ENCODE measurements at regions not wholly inside any gene's neighbourhood (a gene's known extent, or its start where the extent isn't known, plus 50 kb on each side); places are given as distances from the start of the nearest gene placed in this dataset.

- H3K4me1 ChIP-seq (ENCODE audit: control insufficient read depth in 1 of 2, insufficient read depth in 2 of 2, low read length in 2 of 2), result no peaks in the 10 kb centered on the region
- no peaks in the 10 kb centered on the region for H4K20me1 ChIP-seq (ENCODE audit: insufficient read depth, low read length)
- H3K27me3 Mint-ChIP-seq (ENCODE audit: low read depth in 3 of 3), result peaks cover 0 to 2% (median 0%) of the 10 kb centered on the region in 3 donors
- no peak overlapping the region for H3K4me3 Mint-ChIP-seq
- H3K36me3 Mint-ChIP-seq, result no peaks in the 10 kb centered on the region
- WGBS (ENCODE audit: insufficient coverage), result 100% methylated on average over 1 of the region's 1 CpG
- intact Hi-C loops (cut with micrococcal nuclease), result no loop called here
- peaks cover 0 to 4% (median under 1%) of the 10 kb centered on the region in 7 donors for H3K9me3 Mint-ChIP-seq
- H3K27me3 ChIP-seq (ENCODE audit: control insufficient read depth in 2 of 2, insufficient read depth in 2 of 2, low read length in 2 of 2), result no peaks in the 10 kb centered on the region
- H3K4me3 ChIP-seq (replicated peaks in 1 of 3; ENCODE audit: low read depth in 2 of 3, low read length in 3 of 3), result no peak overlapping the region
- no peak overlapping the region for H2AFZ ChIP-seq (ENCODE audit: insufficient read depth, low read depth, low read length, poor library complexity, severe bottlenecking)
- no peak overlapping the region for H3K27ac ChIP-seq (ENCODE audit: low read depth in 1 of 2, low read length in 2 of 2)
- H3K4me2 ChIP-seq (replicated peaks; ENCODE audit: extremely low read depth, low read length, poor library complexity, severe bottlenecking), result no peak overlapping the region
- no peaks in the 10 kb centered on the region for H3K4me1 Mint-ChIP-seq
- no peaks in the 10 kb centered on the region for H3K79me2 ChIP-seq (ENCODE audit: insufficient read depth, low read length)
- H3K9me3 ChIP-seq (replicated peaks in 1 of 2; ENCODE audit: control insufficient read depth in 1 of 2, insufficient read depth in 1 of 2, low read length in 2 of 2), result no peaks in the 10 kb centered on the region
- no peak for TF ChIP-seq CTCF (IDR thresholded peaks at IDR 0.05)
- no peak overlapping the region for H3K27ac Mint-ChIP-seq
- no peak for DNase-seq
- no peaks in the 10 kb centered on the region for H3K36me3 ChIP-seq (replicated peaks in 1 of 2; ENCODE audit: control insufficient read depth in 1 of 2, insufficient read depth in 2 of 2, low read length in 2 of 2)
- H3K9ac ChIP-seq (ENCODE audit: insufficient read depth, low read length, poor library complexity, severe bottlenecking), result no peak overlapping the region
Measured at GRCh38 chr11:104320956-104321355, 157.0 kb upstream of the PDGFD start.

GRCh38 chr11:104320097-104320496 lies 156.2 kb upstream of the PDGFD start:
- no peaks in the 10 kb centered on the region for H3K9me3 ChIP-seq (replicated peaks in 1 of 2; ENCODE audit: control insufficient read depth in 1 of 2, insufficient read depth in 1 of 2, low read length in 2 of 2)
- no peaks in the 10 kb centered on the region for H4K20me1 ChIP-seq (ENCODE audit: insufficient read depth, low read length)
- Mint-ChIP-seq H3K36me3 (no peaks in the 10 kb centered on the region), H3K9me3 (peaks cover 0 to 5% (median under 1%) of the 10 kb centered on the region in 7 donors), H3K27me3 (ENCODE audit: low read depth in 3 of 3) (peaks cover 0 to 2% (median 0%) of the 10 kb centered on the region in 3 donors), H3K27ac (no peak overlapping the region), H3K4me3 (no peak overlapping the region), H3K4me1 (no peaks in the 10 kb centered on the region)
- no peak overlapping the region for H3K9ac ChIP-seq (ENCODE audit: insufficient read depth, low read length, poor library complexity, severe bottlenecking)
- no peak overlapping the region for H3K4me3 ChIP-seq (replicated peaks in 1 of 3; ENCODE audit: low read depth in 2 of 3, low read length in 3 of 3)
- no peak for TF ChIP-seq CTCF (IDR thresholded peaks at IDR 0.05)
- no peaks in the 10 kb centered on the region for H3K27me3 ChIP-seq (ENCODE audit: control insufficient read depth in 2 of 2, insufficient read depth in 2 of 2, low read length in 2 of 2)
- H3K27ac ChIP-seq (ENCODE audit: low read depth in 1 of 2, low read length in 2 of 2), result no peak overlapping the region
- H3K4me2 ChIP-seq (replicated peaks; ENCODE audit: extremely low read depth, low read length, poor library complexity, severe bottlenecking), result no peak overlapping the region
- no peaks in the 10 kb centered on the region for H3K4me1 ChIP-seq (ENCODE audit: control insufficient read depth in 1 of 2, insufficient read depth in 2 of 2, low read length in 2 of 2)
- H2AFZ ChIP-seq (ENCODE audit: insufficient read depth, low read depth, low read length, poor library complexity, severe bottlenecking), result no peak overlapping the region
- H3K79me2 ChIP-seq (ENCODE audit: insufficient read depth, low read length), result no peaks in the 10 kb centered on the region
- no peaks in the 10 kb centered on the region for H3K36me3 ChIP-seq (replicated peaks in 1 of 2; ENCODE audit: control insufficient read depth in 1 of 2, insufficient read depth in 2 of 2, low read length in 2 of 2)
- intact Hi-C loops (cut with micrococcal nuclease), result no loop called here
- DNase-seq, result no peak

All from CD14-positive monocyte (primary cell).